CD4-positive, alpha-beta T cell (primary cell): ENCODE measurements at regions not wholly inside any gene's neighbourhood (a gene's known extent, or its start where the extent isn't known, plus 50 kb on each side); places are given as distances from the start of the nearest gene placed in this dataset.

Source experiments
- ATAC-seq: fragments of 200-7000 bp; cut with Tn5 transposase; one replicate; pipeline ENCODE4 v1.10.0; 2022; ENCODE audit warnings: mild to moderate bottlenecking; ENCODE audit not compliant: poor library complexity
- CTCF ChIA-PET: fragments of 350-600 bp; sonication (Branson Sonifier 250); formaldehyde crosslinking; loops from one replicate; lab custom pipeline; 2021; ENCODE audit warnings: antibody characterized with exemption, inconsistent platforms; lab: Charles Lee
- POLR2A ChIA-PET: fragments of 350-600 bp; sonication (Branson Sonifier 250); formaldehyde crosslinking; loops from one replicate; lab custom pipeline; 2021; ENCODE audit warnings: antibody characterized with exemption, inconsistent platforms; lab: Charles Lee
- DNase-seq, 14 experiments: peaks; one replicate each; pipeline ENCODE4 v3.0.0-alpha.2; 2013 to 2020; ENCODE audit warnings: mixed read lengths in 2 of 14
- H3K27ac ChIP-seq, 2 donors: one replicate each; pipeline versions ENCODE4 v1.5.1 to v1.7.0; 2013; ENCODE audit warnings: low read length in 2 of 2, low read depth in 1 of 2, mild to moderate bottlenecking in 1 of 2
- H3K27me3 ChIP-seq, 2 experiments: 1 replicate in 1 of 2; 2 replicates in 1 of 2; pipeline versions ENCODE4 v1.6.1 to v1.7.0; 2013; ENCODE audit warnings: low read length in 2 of 2, control low read depth in 1 of 2, mild to moderate bottlenecking in 1 of 2, moderate library complexity in 1 of 2; ENCODE audit not compliant: insufficient read depth in 2 of 2, control insufficient read depth in 1 of 2
- H3K36me3 ChIP-seq: one replicate; pipeline ENCODE4 v1.6.1; 2013; ENCODE audit warnings: low read length, control low read depth; ENCODE audit not compliant: insufficient read depth
- H3K4me1 ChIP-seq: one replicate; pipeline ENCODE4 v1.6.1; 2013; ENCODE audit warnings: low read length, control low read depth; ENCODE audit not compliant: insufficient read depth
- H3K4me3 ChIP-seq: one replicate; pipeline ENCODE4 v1.5.1; 2013; ENCODE audit warnings: mild to moderate bottlenecking, low read length, moderate library complexity
- H3K9me3 ChIP-seq, 2 experiments: 1 replicate in 1 of 2; 2 replicates in 1 of 2; pipeline versions ENCODE4 v1.6.1 to v1.7.0; 2013; ENCODE audit warnings: low read length in 2 of 2, mild to moderate bottlenecking in 2 of 2, control low read depth in 1 of 2, moderate library complexity in 1 of 2; ENCODE audit not compliant: control insufficient read depth in 1 of 2, insufficient read depth in 1 of 2
- H3K27ac Mint-ChIP-seq: one replicate; pipeline ENCODE4 v1.8.0; 2020; ENCODE audit warnings: mixed read lengths
- H3K27me3 Mint-ChIP-seq: one replicate; pipeline ENCODE4 v1.8.0; 2021; ENCODE audit warnings: mixed read lengths
- H3K36me3 Mint-ChIP-seq: one replicate; pipeline ENCODE4 v1.8.0; 2021; ENCODE audit warnings: low read depth, mixed read lengths
- H3K4me1 Mint-ChIP-seq: one replicate; pipeline ENCODE4 v1.8.0; 2021; ENCODE audit warnings: low read depth, mixed read lengths
- H3K4me3 Mint-ChIP-seq: one replicate; pipeline ENCODE4 v1.8.0; 2020; ENCODE audit warnings: mild to moderate bottlenecking, mixed read lengths
- H3K9me3 Mint-ChIP-seq: one replicate; pipeline ENCODE4 v1.8.0; 2020; ENCODE audit warnings: mixed read lengths
- intact Hi-C, 2 experiments: fragments of 100-400 bp; cut with DNase I in 1 of 2; cut with micrococcal nuclease in 1 of 2; formaldehyde crosslinking; loops; one replicate each; pipeline versions ENCODE4 v1.15.1 to v1.9.0; 2023 to 2025; cut with DNase I, micrococcal nuclease
- TF ChIP-seq, protein P1 (sequence below): fragments of 200-600 bp; IDR thresholded peaks from one replicate; pipeline ENCODE4 v1.8.0; 2022; ENCODE audit warnings: antibody characterized with exemption, mild to moderate bottlenecking

DNA sequence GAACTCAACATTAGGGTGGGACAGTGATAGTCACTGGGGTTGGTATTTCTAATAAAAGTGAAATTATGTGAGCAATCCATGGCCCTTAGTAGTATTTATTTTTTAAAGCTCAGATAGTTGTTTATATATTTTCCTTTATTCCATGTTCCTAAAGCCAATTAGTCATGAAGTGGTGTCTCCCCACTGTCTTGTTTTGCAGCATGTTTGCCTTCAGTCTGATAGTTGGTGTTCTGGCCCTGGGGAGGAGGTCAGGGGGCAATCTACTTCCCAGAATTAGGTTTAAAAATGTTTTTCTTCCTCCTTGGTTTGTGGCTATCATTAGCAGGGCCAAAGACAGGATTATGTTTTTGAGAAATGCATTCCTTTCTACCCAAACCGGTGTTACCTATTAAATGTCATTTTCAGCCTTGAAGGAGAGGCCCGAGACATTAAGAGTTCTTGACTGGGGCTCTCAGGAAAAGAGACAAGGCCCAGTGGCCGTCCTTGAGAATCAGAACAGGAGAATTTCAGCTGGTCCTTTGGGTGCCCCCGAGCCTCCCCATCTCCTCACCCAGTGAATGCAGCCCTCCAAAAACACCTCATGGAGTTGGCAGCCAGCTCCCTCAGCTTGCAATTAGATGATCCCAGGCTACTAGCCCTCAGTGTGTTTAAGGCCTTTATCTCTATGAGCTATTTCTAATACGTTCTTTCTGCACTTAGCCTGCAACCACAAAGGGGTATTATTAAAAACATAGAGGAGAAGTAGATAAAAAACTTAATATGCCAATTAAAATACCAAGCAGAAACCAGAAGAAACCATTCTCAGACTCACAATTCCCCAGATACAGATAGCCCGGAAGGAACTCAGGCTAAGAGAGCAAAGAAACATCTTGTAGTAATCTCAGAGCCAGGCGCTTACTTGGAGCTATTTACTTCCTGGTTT, 71.3 kb upstream of the NGF start:
- TF ChIP-seq, protein P1, sequence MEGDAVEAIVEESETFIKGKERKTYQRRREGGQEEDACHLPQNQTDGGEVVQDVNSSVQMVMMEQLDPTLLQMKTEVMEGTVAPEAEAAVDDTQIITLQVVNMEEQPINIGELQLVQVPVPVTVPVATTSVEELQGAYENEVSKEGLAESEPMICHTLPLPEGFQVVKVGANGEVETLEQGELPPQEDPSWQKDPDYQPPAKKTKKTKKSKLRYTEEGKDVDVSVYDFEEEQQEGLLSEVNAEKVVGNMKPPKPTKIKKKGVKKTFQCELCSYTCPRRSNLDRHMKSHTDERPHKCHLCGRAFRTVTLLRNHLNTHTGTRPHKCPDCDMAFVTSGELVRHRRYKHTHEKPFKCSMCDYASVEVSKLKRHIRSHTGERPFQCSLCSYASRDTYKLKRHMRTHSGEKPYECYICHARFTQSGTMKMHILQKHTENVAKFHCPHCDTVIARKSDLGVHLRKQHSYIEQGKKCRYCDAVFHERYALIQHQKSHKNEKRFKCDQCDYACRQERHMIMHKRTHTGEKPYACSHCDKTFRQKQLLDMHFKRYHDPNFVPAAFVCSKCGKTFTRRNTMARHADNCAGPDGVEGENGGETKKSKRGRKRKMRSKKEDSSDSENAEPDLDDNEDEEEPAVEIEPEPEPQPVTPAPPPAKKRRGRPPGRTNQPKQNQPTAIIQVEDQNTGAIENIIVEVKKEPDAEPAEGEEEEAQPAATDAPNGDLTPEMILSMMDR: no peak
- POLR2A ChIA-PET: no interaction called here
- Mint-ChIP-seq H3K4me1 (no peaks in the 10 kb centered on the region), H3K9me3 (peaks cover 3% of the 10 kb centered on the region), H3K4me3 (no peak overlapping the region), H3K27me3 (peaks cover 27% of the 10 kb centered on the region), H3K27ac (no peak overlapping the region), H3K36me3 (no peaks in the 10 kb centered on the region)
- intact Hi-C loops: no loop called here
- no peaks in the 10 kb centered on the region for H3K27me3 ChIP-seq
- ATAC-seq: no peak
- no peaks in the 10 kb centered on the region for H3K4me1 ChIP-seq
- no peaks in the 10 kb centered on the region for H3K36me3 ChIP-seq
- no peak overlapping the region for H3K4me3 ChIP-seq
- CTCF ChIA-PET: no interaction called here
- no peak overlapping the region for H3K27ac ChIP-seq
- H3K9me3 ChIP-seq: no peaks in the 10 kb centered on the region
- no peak for DNase-seq

GRCh38 chr1:115408533-115408932, 70.5 kb upstream of the NGF start:
- Histone ChIP-seq H3K4me1 (no peaks in the 10 kb centered on the region), H3K4me3 (no peak overlapping the region), H3K36me3 (no peaks in the 10 kb centered on the region), H3K9me3 (no peaks in the 10 kb centered on the region), H3K27me3 (no peaks in the 10 kb centered on the region), H3K27ac (no peak overlapping the region)
- intact Hi-C loops: no loop called here
- Mint-ChIP-seq H3K27me3 (peaks cover 25% of the 10 kb centered on the region), H3K4me1 (no peaks in the 10 kb centered on the region), H3K36me3 (no peaks in the 10 kb centered on the region), H3K9me3 (peaks cover 3% of the 10 kb centered on the region), H3K4me3 (no peak overlapping the region), H3K27ac (no peak overlapping the region)
- ChIA-PET CTCF (no interaction called here), POLR2A (no interaction called here)
- no peak for ATAC-seq
- TF ChIP-seq, protein P1: no peak
- DNase-seq: no peak

- TF ChIP-seq, protein P1: no peak
- H3K4me3 ChIP-seq: no peak overlapping the region
- DNase-seq (no peak), ATAC-seq (no peak)
- CTCF ChIA-PET: no interaction called here
- no peak overlapping the region for H3K27ac ChIP-seq
- peaks cover 3% of the 10 kb centered on the region for H3K9me3 Mint-ChIP-seq
- H3K27ac Mint-ChIP-seq: no peak overlapping the region
- H3K36me3 ChIP-seq: no peaks in the 10 kb centered on the region
- H3K4me1 Mint-ChIP-seq: no peaks in the 10 kb centered on the region
- H3K27me3 ChIP-seq: no peaks in the 10 kb centered on the region
- intact Hi-C loops: no loop called here
- H3K4me1 ChIP-seq: no peaks in the 10 kb centered on the region
- H3K4me3 Mint-ChIP-seq: no peak overlapping the region
- H3K36me3 Mint-ChIP-seq: no peaks in the 10 kb centered on the region
- H3K9me3 ChIP-seq: no peaks in the 10 kb centered on the region
- peaks cover 16% of the 10 kb centered on the region for H3K27me3 Mint-ChIP-seq
- POLR2A ChIA-PET: no interaction called here
Measured at GRCh38 chr1:115404911-115405310, 66.9 kb upstream of the NGF start.
